Natural killer cell (primary cell): ENCODE measurements at regions not wholly inside any gene's neighbourhood (a gene's known extent, or its start where the extent isn't known, plus 50 kb on each side); places are given as distances from the start of the nearest gene placed in this dataset.

Experiments
- ATAC-seq, 3 donors: fragments of 150-1000 bp in 2 of 3; fragments of 200-7000 bp in 1 of 3; cut with Tn5 transposase; 1 replicate in 1 of 3; 2 replicates in 2 of 3; pipeline ENCODE4 v1.10.0; 2021; ENCODE audit warnings: mild to moderate bottlenecking in 2 of 3, moderate library complexity in 2 of 3
- DNase-seq, 2 donors: peaks; one replicate each; pipeline versions ENCODE4 v3.0.0 to v3.0.0-alpha.2; 2013 to 2021; ENCODE audit warnings: mixed read lengths in 1 of 2
- H3K27ac ChIP-seq: one replicate; pipeline ENCODE4 v1.5.1; 2013; ENCODE audit warnings: mild to moderate bottlenecking, low read length
- H3K27me3 ChIP-seq: one replicate; pipeline ENCODE4 v1.6.1; 2013; ENCODE audit warnings: low read length; ENCODE audit not compliant: control insufficient read depth, insufficient read depth
- H3K36me3 ChIP-seq: one replicate; pipeline ENCODE4 v1.6.1; 2013; ENCODE audit warnings: low read length; ENCODE audit not compliant: control insufficient read depth, insufficient read depth
- H3K4me1 ChIP-seq: one replicate; pipeline ENCODE4 v1.6.1; 2013; ENCODE audit warnings: low read length; ENCODE audit not compliant: control insufficient read depth, insufficient read depth
- H3K4me3 ChIP-seq: one replicate; pipeline ENCODE4 v1.5.1; 2013; ENCODE audit warnings: low read length
- H3K9me3 ChIP-seq: one replicate; pipeline ENCODE4 v1.6.1; 2013; ENCODE audit warnings: low read length; ENCODE audit not compliant: control insufficient read depth, insufficient read depth
- H3K27ac Mint-ChIP-seq, 2 donors: one replicate each; pipeline ENCODE4 v1.8.0; 2022; ENCODE audit warnings: mild to moderate bottlenecking in 2 of 2, mixed read lengths in 2 of 2, moderate library complexity in 1 of 2
- H3K27me3 Mint-ChIP-seq, 2 donors: one replicate each; pipeline ENCODE4 v1.8.0; 2022; ENCODE audit warnings: low read depth in 2 of 2, mixed read lengths in 2 of 2
- H3K36me3 Mint-ChIP-seq: one replicate; pipeline ENCODE4 v1.8.0; 2022; ENCODE audit warnings: mixed read lengths
- H3K4me1 Mint-ChIP-seq, 2 donors: one replicate each; pipeline ENCODE4 v1.8.0; 2022; ENCODE audit warnings: mixed read lengths in 2 of 2
- H3K4me3 Mint-ChIP-seq: one replicate; pipeline ENCODE4 v1.8.0; 2022; ENCODE audit warnings: mild to moderate bottlenecking, moderate library complexity, mixed read lengths
- H3K9me3 Mint-ChIP-seq, 2 donors: one replicate each; pipeline ENCODE4 v1.8.0; 2022; ENCODE audit warnings: mixed read lengths in 2 of 2
- CTCF ChIP-seq: fragments of 200-600 bp; IDR thresholded peaks from one replicate; pipeline ENCODE4 v1.8.0; 2022; ENCODE audit warnings: antibody characterized with exemption
- WGBS: methylation state at CpG from one replicate; pipeline ENCODE4 v1.1.7; 2013; ENCODE audit warnings: missing lambda C conversion rate; ENCODE audit not compliant: insufficient coverage; 5-methylcytosine and 5-hydroxymethylcytosine counted together
- intact Hi-C: fragments of 100-400 bp; cut with micrococcal nuclease; formaldehyde crosslinking; loops from one replicate; pipeline ENCODE4 v1.14.2; 2022

GRCh38 chr20:22470620-22471026 is 113.7 kb downstream of the FOXA2 start:
- no peak overlapping the region for H3K4me3 Mint-ChIP-seq
- WGBS: 71% methylated on average over 1 of the region's 1 CpG
- intact Hi-C loops: no loop called here

GRCh38 chr20:22466447-22467171 is 117.8 kb downstream of the FOXA2 start:
- no peak overlapping the region for H3K4me3 ChIP-seq
- 67% methylated on average over 5 of the region's 7 CpGs for WGBS
- no peak for DNase-seq
- Mint-ChIP-seq H3K4me3 (no peak overlapping the region), H3K27ac (no peak overlapping the region), H3K4me1 (no peaks in the 10 kb centered on the region), H3K27me3 (no peaks in the 10 kb centered on the region), H3K36me3 (no peaks in the 10 kb centered on the region), H3K9me3 (peaks cover under 1 to 2% of the 10 kb centered on the region in 2 donors)
- ATAC-seq: no peak
- no peaks in the 10 kb centered on the region for H3K36me3 ChIP-seq
- no peak for TF ChIP-seq CTCF
- H3K4me1 ChIP-seq: no peaks in the 10 kb centered on the region
- H3K27me3 ChIP-seq: no peaks in the 10 kb centered on the region
- H3K9me3 ChIP-seq: peaks cover 3% of the 10 kb centered on the region
- intact Hi-C loops: no loop called here
- H3K27ac ChIP-seq: no peak overlapping the region

More at GRCh38 chr20:22470620-22471026, 113.7 kb downstream of the FOXA2 start:
- Histone ChIP-seq H3K27me3 (no peaks in the 10 kb centered on the region), H3K36me3 (no peaks in the 10 kb centered on the region), H3K9me3 (peaks cover 3% of the 10 kb centered on the region), H3K4me1 (no peaks in the 10 kb centered on the region), H3K27ac (no peak overlapping the region), H3K4me3 (no peak overlapping the region)
- Mint-ChIP-seq H3K27ac (no peak overlapping the region), H3K9me3 (peaks cover 6 to 8% of the 10 kb centered on the region in 2 donors), H3K27me3 (no peaks in the 10 kb centered on the region), H3K4me1 (no peaks in the 10 kb centered on the region), H3K36me3 (no peaks in the 10 kb centered on the region)
- no peak for TF ChIP-seq CTCF
- ATAC-seq (no peak), DNase-seq (no peak)

GRCh38 chr20:22465622-22466446 is 118.5 kb downstream of the FOXA2 start:
- H3K36me3 Mint-ChIP-seq: no peaks in the 10 kb centered on the region
- no peaks in the 10 kb centered on the region for H3K36me3 ChIP-seq
- intact Hi-C loops: no loop called here
- no peak overlapping the region for H3K27ac Mint-ChIP-seq
- ATAC-seq (no peak), DNase-seq (no peak)
- no peak overlapping the region for H3K27ac ChIP-seq
- TF ChIP-seq CTCF: no peak
- no peaks in the 10 kb centered on the region for H3K4me1 Mint-ChIP-seq
- H3K4me3 ChIP-seq: no peak overlapping the region
- H3K4me1 ChIP-seq: no peaks in the 10 kb centered on the region
- H3K4me3 Mint-ChIP-seq: no peak overlapping the region
- H3K9me3 ChIP-seq: peaks cover 3% of the 10 kb centered on the region
- peaks cover 0 to 2% of the 10 kb centered on the region in 2 donors for H3K9me3 Mint-ChIP-seq
- H3K27me3 ChIP-seq: no peaks in the 10 kb centered on the region
- no peaks in the 10 kb centered on the region for H3K27me3 Mint-ChIP-seq
- 91% methylated on average over 5 of the region's 5 CpGs for WGBS
